Lower leg skin (tissue), 4 donors: ENCODE measurements at regions not wholly inside any gene's neighbourhood (a gene's known extent, or its start where the extent isn't known, plus 50 kb on each side); places are given as distances from the start of the nearest gene placed in this dataset.

ENCODE experiments used
- DNase-seq, 2 donors: peaks; one replicate each; pipeline ENCODE4 v3.0.0-alpha.2; 2019; ENCODE audit warnings: low spot score in 2 of 2
- H3K4me3 ChIP-seq: fragments of 200-600 bp; sonication (generic); 2 replicates; pipeline ENCODE4 v1.5.1; 2017; ENCODE audit warnings: mild to moderate bottlenecking, low read depth; ENCODE audit not compliant: poor library complexity, severe bottlenecking
- CTCF ChIP-seq, 3 donors: fragments of 450-650 bp; IDR thresholded peaks; one replicate each; pipeline ENCODE4 v1.5.1; 2016; ENCODE audit warnings: antibody characterized with exemption in 3 of 3, mild to moderate bottlenecking in 3 of 3, moderate library complexity in 2 of 3
- POLR2A ChIP-seq, 2 donors: fragments of 450-650 bp; IDR thresholded peaks; one replicate each; pipeline ENCODE4 v1.6.1; 2016 to 2017; ENCODE audit warnings: antibody characterized with exemption in 2 of 2, mild to moderate bottlenecking in 1 of 2, moderate library complexity in 1 of 2
- WGBS, 2 donors: methylation state at CpG; one replicate each; pipeline ENCODE4 v1.1.5; 2018; 5-methylcytosine and 5-hydroxymethylcytosine counted together
- intact Hi-C: fragments of 100-400 bp; cut with DNase I; formaldehyde crosslinking; loops from one replicate; pipeline ENCODE4 v1.15.0; 2023; ENCODE audit warnings: low total_unique reads

- H3K4me3 ChIP-seq = no peak overlapping the region
- intact Hi-C loops = no loop called here
- TF ChIP-seq CTCF (IDR thresholded peaks at IDR 0.05) (no peak), POLR2A (IDR thresholded peaks at IDR 0.05) (no peak)
- no peak for DNase-seq
- 55 to 65% methylated on average over 4 of the region's 4 CpGs for WGBS, 2 donors
Observed at GRCh38 chrX:10841579-10841978, 221.2 kb upstream of the MID1 start.

GRCh38 chrX:10842646-10843045 lies 222.3 kb upstream of the MID1 start:
- TF ChIP-seq CTCF (IDR thresholded peaks at IDR 0.05) (no peak), POLR2A (IDR thresholded peaks at IDR 0.05) (no peak)
- DNase-seq = no peak
- H3K4me3 ChIP-seq = no peak overlapping the region
- intact Hi-C loops = no loop called here
- WGBS, 2 donors = 71 to 78% methylated on average over 4 of the region's 4 CpGs

GRCh38 chrX:10847333-10847732 lies 226.9 kb upstream of the MID1 start:
- intact Hi-C loops = no loop called here
- no peak for DNase-seq
- TF ChIP-seq CTCF (IDR thresholded peaks at IDR 0.05) (no peak), POLR2A (IDR thresholded peaks at IDR 0.05) (no peak)
- H3K4me3 ChIP-seq = no peak overlapping the region

GRCh38 chrX:10851809-10852208 lies 231.4 kb upstream of the MID1 start:
- H3K4me3 ChIP-seq = no peak overlapping the region
- intact Hi-C loops = no loop called here
- TF ChIP-seq POLR2A (IDR thresholded peaks at IDR 0.05) (no peak), CTCF (IDR thresholded peaks at IDR 0.05) (no peak)
- DNase-seq = no peak

GRCh38 chrX:10854594-10854993 lies 234.2 kb upstream of the MID1 start:
- WGBS, 2 donors = 40 to 58% methylated on average over 5 to 7 of the region's 7 CpGs
- no peak for DNase-seq
- intact Hi-C loops = loop anchor here (2.0 kb wide), 1 partner anchor 48 kb away; no protein-coding TSS in a partner anchor
- no peak for TF ChIP-seq POLR2A (IDR thresholded peaks at IDR 0.05)
- no peak overlapping the region for H3K4me3 ChIP-seq

GRCh38 chrX:10855845-10856244 lies 235.5 kb upstream of the MID1 start:
- 52 to 68% methylated on average over 2 of the region's 2 CpGs for WGBS, 2 donors
- H3K4me3 ChIP-seq = no peak overlapping the region
- DNase-seq = no peak
- TF ChIP-seq CTCF (IDR thresholded peaks at IDR 0.05) (no peak), POLR2A (IDR thresholded peaks at IDR 0.05) (no peak)
- intact Hi-C loops = loop anchor here (2.0 kb wide), 1 partner anchor 49 kb away; no protein-coding TSS in a partner anchor
